Fibroblast of lung (primary cell): ENCODE measurements at regions not wholly inside any gene's neighbourhood (a gene's known extent, or its start where the extent isn't known, plus 50 kb on each side); places are given as distances from the start of the nearest gene placed in this dataset.

Source experiments
- EZH2 ChIP-seq: IDR thresholded peaks from 2 replicates; pipeline ENCODE4 v1.5.1; 2012; ENCODE audit warnings: low read length, control low read depth, mild to moderate bottlenecking; ENCODE audit errors: missing control alignments
- TF ChIP-seq, protein P1 (sequence below), 2 donors: IDR thresholded peaks in 1 of 2; conservative IDR thresholded peaks in 1 of 2; 1 replicate in 1 of 2; 2 replicates in 1 of 2; pipeline ENCODE4 v1.5.1; 2011 to 2012; ENCODE audit warnings: low read length in 2 of 2, control low read depth in 1 of 2, inconsistent platforms in 1 of 2, low read depth in 1 of 2, mild to moderate bottlenecking in 1 of 2

DNA sequence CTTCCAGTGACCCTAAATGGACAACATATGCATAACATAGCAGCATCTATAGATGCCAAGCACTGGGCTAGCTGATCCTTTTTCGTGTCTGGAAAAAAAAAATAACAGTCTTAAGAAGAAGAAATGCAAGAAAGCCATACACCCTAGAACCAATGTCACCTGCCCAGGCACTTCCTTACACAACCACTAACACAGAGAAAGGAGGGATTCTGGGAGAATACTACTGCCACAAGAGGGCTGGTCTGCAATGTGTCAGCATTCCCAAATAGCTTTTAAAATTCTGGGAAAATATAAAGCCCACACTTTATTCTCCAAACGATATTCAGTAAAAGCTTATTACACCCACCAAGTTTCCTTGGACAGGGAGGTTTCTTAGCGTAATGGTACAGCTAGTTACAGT, 271.2 kb downstream of the TBL1XR1 start:
- TF ChIP-seq, protein P1, sequence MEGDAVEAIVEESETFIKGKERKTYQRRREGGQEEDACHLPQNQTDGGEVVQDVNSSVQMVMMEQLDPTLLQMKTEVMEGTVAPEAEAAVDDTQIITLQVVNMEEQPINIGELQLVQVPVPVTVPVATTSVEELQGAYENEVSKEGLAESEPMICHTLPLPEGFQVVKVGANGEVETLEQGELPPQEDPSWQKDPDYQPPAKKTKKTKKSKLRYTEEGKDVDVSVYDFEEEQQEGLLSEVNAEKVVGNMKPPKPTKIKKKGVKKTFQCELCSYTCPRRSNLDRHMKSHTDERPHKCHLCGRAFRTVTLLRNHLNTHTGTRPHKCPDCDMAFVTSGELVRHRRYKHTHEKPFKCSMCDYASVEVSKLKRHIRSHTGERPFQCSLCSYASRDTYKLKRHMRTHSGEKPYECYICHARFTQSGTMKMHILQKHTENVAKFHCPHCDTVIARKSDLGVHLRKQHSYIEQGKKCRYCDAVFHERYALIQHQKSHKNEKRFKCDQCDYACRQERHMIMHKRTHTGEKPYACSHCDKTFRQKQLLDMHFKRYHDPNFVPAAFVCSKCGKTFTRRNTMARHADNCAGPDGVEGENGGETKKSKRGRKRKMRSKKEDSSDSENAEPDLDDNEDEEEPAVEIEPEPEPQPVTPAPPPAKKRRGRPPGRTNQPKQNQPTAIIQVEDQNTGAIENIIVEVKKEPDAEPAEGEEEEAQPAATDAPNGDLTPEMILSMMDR (conservative IDR thresholded peaks at IDR 0.05 in 1 of 2, IDR thresholded peaks at IDR 0.05 in 1 of 2; ENCODE audit: low read depth in 1 of 2, low read length in 2 of 2): no peak
- TF ChIP-seq EZH2: no peak
